K562 (cell line): ENCODE measurements at regions not wholly inside any gene's neighbourhood (a gene's known extent, or its start where the extent isn't known, plus 50 kb on each side); places are given as distances from the start of the nearest gene placed in this dataset.

Source experiments
- ATAC-seq: fragments of 200-7000 bp; cut with Tn5 transposase; 3 replicates; pipeline ENCODE4 v1.9.1; 2020; ENCODE audit warnings: moderate library complexity
- BruUV-seq: library from RNA; stranded (reverse); fragments of 400-500 nt; replicated peaks from 2 replicates; lab custom pipeline; 2021; lab: Mats Ljungman, UMichigan
- CTCF ChIA-PET: fragments of 300-600 bp; formaldehyde crosslinking; extraction: SDS; loops from one replicate; lab custom pipeline; 2021; ENCODE audit warnings: low intra/inter-chr PET ratio; lab: Yijun Ruan, JAX
- POLR2A ChIA-PET: fragments of 300-600, 350-650 bp; sonication (Branson Sonifier 250); formaldehyde crosslinking; extraction: SDS; loops from one replicate; lab custom pipeline; 2021; ENCODE audit warnings: antibody characterized with exemption, inconsistent platforms; lab: Yijun Ruan, JAX
- DNase-seq, 4 experiments: peaks; one replicate each; pipeline versions ENCODE4 v3.0.0 to v3.0.0-alpha.2; 2011 to 2018; ENCODE audit warnings: low spot score in 3 of 4, mixed read lengths in 3 of 4; ENCODE audit errors: extremely low read depth in 1 of 4
- FAIRE-seq: peaks from 2 replicates; lab custom pipeline; 2011; peaks lifted over from hg19 to GRCh38; lab: Jason Lieb, UNC
- H2AFZ ChIP-seq: 2 replicates; pipeline ENCODE4 v1.6.0; 2011; ENCODE audit warnings: low read depth, low read length, control low read depth, inconsistent platforms
- H3K27ac ChIP-seq: fragments of 200-600 bp; 3 replicates; pipeline ENCODE4 v1.8.0; 2011; ENCODE audit warnings: low read depth, mild to moderate bottlenecking, control low read depth, inconsistent platforms, low read length, moderate library complexity, mixed read lengths; ENCODE audit errors: extremely low read depth
- H3K27me3 ChIP-seq, 2 experiments: fragments of 300-600 bp in 1 of 2; 2 replicates in 1 of 2; 3 replicates in 1 of 2; pipeline versions ENCODE4 v1.6.0 to v1.8.0; 2011; ENCODE audit warnings: inconsistent platforms in 2 of 2, low read length in 2 of 2, mild to moderate bottlenecking in 1 of 2, mixed read lengths in 1 of 2, moderate library complexity in 1 of 2; ENCODE audit not compliant: control insufficient read depth in 2 of 2, insufficient read depth in 2 of 2
- H3K36me3 ChIP-seq: fragments of 300-600 bp; 3 replicates; pipeline ENCODE4 v1.8.0; 2011; ENCODE audit warnings: mild to moderate bottlenecking, low read length, inconsistent platforms; ENCODE audit not compliant: control insufficient read depth, insufficient read depth
- H3K4me1 ChIP-seq, 2 experiments: fragments of 200-600 bp in 1 of 2; replicated peaks in 1 of 2; 2 replicates in 1 of 2; 3 replicates in 1 of 2; pipeline versions ENCODE4 v1.5.1 to v1.8.0; 2011; ENCODE audit warnings: inconsistent platforms in 2 of 2, low read length in 2 of 2, mild to moderate bottlenecking in 1 of 2, mixed read lengths in 1 of 2, moderate library complexity in 1 of 2; ENCODE audit not compliant: control insufficient read depth in 2 of 2, insufficient read depth in 2 of 2
- H3K4me2 ChIP-seq: 2 replicates; pipeline ENCODE4 v1.6.1; 2011; ENCODE audit warnings: low read length, control low read depth, inconsistent platforms, mixed read lengths; ENCODE audit not compliant: insufficient read depth
- H3K4me3 ChIP-seq: fragments of 200-600 bp; sonication (generic), shearing (Covaris generic); 2 replicates; pipeline ENCODE4 v1.5.1; 2016; ENCODE audit warnings: control low read depth, inconsistent platforms
- H3K79me2 ChIP-seq: fragments of 200-600 bp; 3 replicates; pipeline ENCODE4 v1.8.0; 2011; ENCODE audit warnings: low read length, inconsistent platforms; ENCODE audit not compliant: control insufficient read depth, insufficient read depth
- H3K9ac ChIP-seq, 2 experiments: 2 replicates each; pipeline versions ENCODE4 v1.6.0 to v1.6.1; 2011; ENCODE audit warnings: low read depth in 2 of 2, low read length in 2 of 2, control low read depth in 1 of 2, inconsistent platforms in 1 of 2, mild to moderate bottlenecking in 1 of 2, mixed read lengths in 1 of 2; ENCODE audit not compliant: insufficient read depth in 1 of 2
- H3K9me1 ChIP-seq: one replicate; pipeline ENCODE4 v1.6.0; 2011; ENCODE audit warnings: inconsistent platforms, mild to moderate bottlenecking, low read length, moderate library complexity; ENCODE audit not compliant: control insufficient read depth, insufficient read depth
- H3K9me3 ChIP-seq: replicated peaks from 2 replicates; pipeline ENCODE4 v1.5.1; 2011; ENCODE audit warnings: low read depth, low read length, inconsistent platforms; ENCODE audit not compliant: control insufficient read depth, insufficient read depth
- H4K20me1 ChIP-seq: replicated peaks from 2 replicates; pipeline ENCODE4 v1.6.1; 2011; ENCODE audit warnings: low read length, inconsistent platforms, mixed read lengths; ENCODE audit not compliant: control insufficient read depth, insufficient read depth
- ETV6 ChIP-seq, 3 experiments: fragments of 150-350 bp in 1 of 3; sonication (generic) in 1 of 3; formaldehyde crosslinking in 1 of 3; IDR thresholded peaks; 2 replicates each; pipeline versions ENCODE4 v1.6.1 to v1.8.0; 2014 to 2022; ENCODE audit warnings: borderline replicate concordance in 2 of 3, low read depth in 2 of 3, antibody characterized with exemption in 1 of 3, low read length in 1 of 3, mild to moderate bottlenecking in 1 of 3, missing genetic modification reagents in 1 of 3
- HDAC6 ChIP-seq: IDR thresholded peaks from 2 replicates; pipeline ENCODE4 v1.6.1; 2012; ENCODE audit warnings: low read depth, mild to moderate bottlenecking, control low read depth, inconsistent platforms, low read length, moderate library complexity
- PBX2 ChIP-seq, 2 experiments: IDR thresholded peaks in 1 of 2; conservative IDR thresholded peaks in 1 of 2; 2 replicates each; pipeline ENCODE4 v1.6.1; 2016; ENCODE audit warnings: low read depth in 2 of 2, mild to moderate bottlenecking in 1 of 2, missing compliant biosample characterization in 1 of 2, missing genetic modification characterization in 1 of 2, moderate library complexity in 1 of 2
- PHF21A ChIP-seq: fragments of 450-650 bp; IDR thresholded peaks from 2 replicates; pipeline ENCODE4 v1.6.1; 2017; ENCODE audit warnings: low read depth, borderline replicate concordance
- SNRNP70 ChIP-seq: fragments of 200-400 bp; formaldehyde crosslinking; optimal IDR thresholded peaks from 2 replicates; pipeline ENCODE3; 2017; ENCODE audit warnings: low read depth, low read length
- TGIF2 ChIP-seq: sonication (generic); formaldehyde crosslinking; IDR thresholded peaks from 2 replicates; pipeline ENCODE4 v1.8.1; 2022; ENCODE audit warnings: mild to moderate bottlenecking, missing genetic modification reagents, moderate library complexity
- ZBTB7A ChIP-seq: IDR thresholded peaks from 2 replicates; pipeline ENCODE4 v1.6.1; 2011; ENCODE audit warnings: low read depth, mild to moderate bottlenecking, low read length, moderate library complexity, borderline replicate concordance; ENCODE audit not compliant: control insufficient read depth
- ZNF133 ChIP-seq: fragments of 250-450 bp; sonication (Bioruptor Pico); IDR thresholded peaks from 2 replicates; pipeline ENCODE4 v1.4.0; 2020; ENCODE audit warnings: mild to moderate bottlenecking
- ZNF143 ChIP-seq: sonication (generic); formaldehyde crosslinking; IDR thresholded peaks from 2 replicates; pipeline ENCODE4 v1.9.0; 2022; ENCODE audit warnings: mild to moderate bottlenecking, missing genetic modification reagents
- ZNF232 ChIP-seq: sonication (generic); formaldehyde crosslinking; IDR thresholded peaks from 2 replicates; pipeline ENCODE4 v1.8.0; 2022; ENCODE audit warnings: mild to moderate bottlenecking, missing genetic modification reagents
- ZNF551 ChIP-seq: fragments of 250-450 bp; sonication (Bioruptor Pico); IDR thresholded peaks from 2 replicates; pipeline ENCODE4 v1.5.0; 2021; ENCODE audit warnings: mild to moderate bottlenecking, moderate library complexity
- WGBS: fragments of 100-300 bp; shearing (Covaris generic); methylation state at CpG from one replicate; pipeline ENCODE4 v1.1.6; 2016; ENCODE audit warnings: low coverage, mixed read lengths; ENCODE audit not compliant: insufficient coverage; ENCODE audit errors: missing lambda C conversion rate; 5-methylcytosine and 5-hydroxymethylcytosine counted together
- in situ Hi-C: fragments of 300-500 bp; cut with MboI; formaldehyde crosslinking; loops from 4 replicates; pipeline ENCODE4 v1.15.0; 2018; ENCODE audit warnings: inconsistent platforms, mixed read lengths
- intact Hi-C: fragments of 100-400 bp; cut with micrococcal nuclease; formaldehyde crosslinking; loops from 2 replicates; pipeline ENCODE4 v1.14.2; 2022
- TF ChIP-seq, protein P1 (sequence below): fragments of 450-650 bp; IDR thresholded peaks from 2 replicates; pipeline ENCODE4 v1.6.1; 2017; ENCODE audit warnings: antibody characterized with exemption, mild to moderate bottlenecking
- TF ChIP-seq, protein P2 (sequence below), 2 experiments: IDR thresholded peaks; 2 replicates each; pipeline ENCODE4 v1.6.1; 2012; ENCODE audit warnings: improper control_type of control experiment in 2 of 2, low read depth in 2 of 2, low read length in 2 of 2, borderline replicate concordance in 1 of 2

- in situ Hi-C loops (no loop called here), intact Hi-C loops (no loop called here)
- no peaks in the 10 kb centered on the region for H3K9me1 ChIP-seq
- POLR2A ChIA-PET: interaction anchor here (0.8 kb wide), 1 partner anchor 130 kb away, joined by 4 read pairs; no protein-coding TSS in a partner anchor
- H3K9ac ChIP-seq: no peak overlapping the region
- no TSS peak for BruUV-seq
- peaks cover 0 to 7% of the 10 kb centered on the region in 2 experiments; a peak in 1 of 5 replicates for H3K27me3 ChIP-seq
- no peaks in the 10 kb centered on the region for H3K9me3 ChIP-seq
- DNase-seq (no peak), ATAC-seq (no peak), FAIRE-seq (no peak)
- H3K79me2 ChIP-seq: no peaks in the 10 kb centered on the region
- H4K20me1 ChIP-seq: no peaks in the 10 kb centered on the region
- no peak overlapping the region for H2AFZ ChIP-seq
- no peak overlapping the region for H3K4me3 ChIP-seq
- no peaks in the 10 kb centered on the region for H3K4me1 ChIP-seq
- 0% methylated on average over 2 of the region's 2 CpGs for WGBS
- CTCF ChIA-PET: no interaction called here
- no peaks in the 10 kb centered on the region for H3K36me3 ChIP-seq
- no peak overlapping the region for H3K4me2 ChIP-seq
- H3K27ac ChIP-seq: no peak overlapping the region
- no peak for TF ChIP-seq ZNF551
- TF ChIP-seq ETV6 (IDR thresholded peaks at IDR 0.05; ENCODE audit: borderline replicate concordance in 1 of 2, low read depth in 2 of 2, low read length in 1 of 2): no peak
- TF ChIP-seq ETV6 (CRISPR knock-in tag; IDR thresholded peaks at IDR 0.05; ENCODE audit: borderline replicate concordance): no peak
- TF ChIP-seq PBX2 (CRISPR knock-in tag; IDR thresholded peaks at IDR 0.05; ENCODE audit: low read depth): no peak
- TF ChIP-seq PBX2 (tag; conservative IDR thresholded peaks at IDR 0.05; ENCODE audit: low read depth): no peak
- TF ChIP-seq ZNF133 (CRISPR knock-in tag): no peak
- TF ChIP-seq, protein P1, sequence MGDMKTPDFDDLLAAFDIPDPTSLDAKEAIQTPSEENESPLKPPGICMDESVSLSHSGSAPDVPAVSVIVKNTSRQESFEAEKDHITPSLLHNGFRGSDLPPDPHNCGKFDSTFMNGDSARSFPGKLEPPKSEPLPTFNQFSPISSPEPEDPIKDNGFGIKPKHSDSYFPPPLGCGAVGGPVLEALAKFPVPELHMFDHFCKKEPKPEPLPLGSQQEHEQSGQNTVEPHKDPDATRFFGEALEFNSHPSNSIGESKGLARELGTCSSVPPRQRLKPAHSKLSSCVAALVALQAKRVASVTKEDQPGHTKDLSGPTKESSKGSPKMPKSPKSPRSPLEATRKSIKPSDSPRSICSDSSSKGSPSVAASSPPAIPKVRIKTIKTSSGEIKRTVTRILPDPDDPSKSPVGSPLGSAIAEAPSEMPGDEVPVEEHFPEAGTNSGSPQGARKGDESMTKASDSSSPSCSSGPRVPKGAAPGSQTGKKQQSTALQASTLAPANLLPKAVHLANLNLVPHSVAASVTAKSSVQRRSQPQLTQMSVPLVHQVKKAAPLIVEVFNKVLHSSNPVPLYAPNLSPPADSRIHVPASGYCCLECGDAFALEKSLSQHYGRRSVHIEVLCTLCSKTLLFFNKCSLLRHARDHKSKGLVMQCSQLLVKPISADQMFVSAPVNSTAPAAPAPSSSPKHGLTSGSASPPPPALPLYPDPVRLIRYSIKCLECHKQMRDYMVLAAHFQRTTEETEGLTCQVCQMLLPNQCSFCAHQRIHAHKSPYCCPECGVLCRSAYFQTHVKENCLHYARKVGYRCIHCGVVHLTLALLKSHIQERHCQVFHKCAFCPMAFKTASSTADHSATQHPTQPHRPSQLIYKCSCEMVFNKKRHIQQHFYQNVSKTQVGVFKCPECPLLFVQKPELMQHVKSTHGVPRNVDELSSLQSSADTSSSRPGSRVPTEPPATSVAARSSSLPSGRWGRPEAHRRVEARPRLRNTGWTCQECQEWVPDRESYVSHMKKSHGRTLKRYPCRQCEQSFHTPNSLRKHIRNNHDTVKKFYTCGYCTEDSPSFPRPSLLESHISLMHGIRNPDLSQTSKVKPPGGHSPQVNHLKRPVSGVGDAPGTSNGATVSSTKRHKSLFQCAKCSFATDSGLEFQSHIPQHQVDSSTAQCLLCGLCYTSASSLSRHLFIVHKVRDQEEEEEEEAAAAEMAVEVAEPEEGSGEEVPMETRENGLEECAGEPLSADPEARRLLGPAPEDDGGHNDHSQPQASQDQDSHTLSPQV: no peak
- no peak for TF ChIP-seq PHF21A
- no peak for TF ChIP-seq ZNF143 (CRISPR knock-in tag)
- TF ChIP-seq ZBTB7A: no peak
- TF ChIP-seq ZNF232 (CRISPR knock-in tag): no peak
- no peak for TF ChIP-seq HDAC6
- TF ChIP-seq, protein P2, sequence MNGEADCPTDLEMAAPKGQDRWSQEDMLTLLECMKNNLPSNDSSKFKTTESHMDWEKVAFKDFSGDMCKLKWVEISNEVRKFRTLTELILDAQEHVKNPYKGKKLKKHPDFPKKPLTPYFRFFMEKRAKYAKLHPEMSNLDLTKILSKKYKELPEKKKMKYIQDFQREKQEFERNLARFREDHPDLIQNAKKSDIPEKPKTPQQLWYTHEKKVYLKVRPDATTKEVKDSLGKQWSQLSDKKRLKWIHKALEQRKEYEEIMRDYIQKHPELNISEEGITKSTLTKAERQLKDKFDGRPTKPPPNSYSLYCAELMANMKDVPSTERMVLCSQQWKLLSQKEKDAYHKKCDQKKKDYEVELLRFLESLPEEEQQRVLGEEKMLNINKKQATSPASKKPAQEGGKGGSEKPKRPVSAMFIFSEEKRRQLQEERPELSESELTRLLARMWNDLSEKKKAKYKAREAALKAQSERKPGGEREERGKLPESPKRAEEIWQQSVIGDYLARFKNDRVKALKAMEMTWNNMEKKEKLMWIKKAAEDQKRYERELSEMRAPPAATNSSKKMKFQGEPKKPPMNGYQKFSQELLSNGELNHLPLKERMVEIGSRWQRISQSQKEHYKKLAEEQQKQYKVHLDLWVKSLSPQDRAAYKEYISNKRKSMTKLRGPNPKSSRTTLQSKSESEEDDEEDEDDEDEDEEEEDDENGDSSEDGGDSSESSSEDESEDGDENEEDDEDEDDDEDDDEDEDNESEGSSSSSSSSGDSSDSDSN (IDR thresholded peaks at IDR 0.05; ENCODE audit: borderline replicate concordance in 1 of 2, low read depth in 2 of 2, low read length in 2 of 2): no peak
- no peak for TF ChIP-seq TGIF2 (CRISPR knock-in tag)
- no peak for TF ChIP-seq SNRNP70
Observed at GRCh38 chr4:122100508-122100907, 51.6 kb upstream of the BLTP1 start.
